ENCODE measurements at regions not wholly inside any gene's neighbourhood (a gene's known extent, or its start where the extent isn't known, plus 50 kb on each side); places are given as distances from the start of the nearest gene placed in this dataset.

DNA sequence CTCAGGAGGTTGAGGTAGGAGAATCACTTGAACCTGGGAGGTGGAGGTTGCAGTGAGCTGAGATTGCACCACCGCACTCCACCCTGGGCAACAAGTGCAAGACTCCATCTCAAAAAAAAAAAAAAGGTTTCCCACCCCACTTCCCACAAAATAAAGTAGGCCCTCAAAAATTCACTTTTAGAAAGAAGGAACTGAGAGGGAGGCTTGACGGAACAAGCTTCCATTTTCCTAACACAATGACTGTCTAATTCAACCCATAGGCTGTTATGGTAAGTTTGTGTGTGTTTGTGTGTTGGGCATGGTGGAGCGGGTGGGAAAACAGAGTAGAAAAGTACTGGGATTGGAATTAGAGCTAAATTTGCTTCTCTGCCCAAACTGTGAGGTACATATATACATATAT is 98.4 kb upstream of the MAN1A1 start:
- no peak for ATAC-seq
- CTCF ChIA-PET, result no interaction called here

DNA sequence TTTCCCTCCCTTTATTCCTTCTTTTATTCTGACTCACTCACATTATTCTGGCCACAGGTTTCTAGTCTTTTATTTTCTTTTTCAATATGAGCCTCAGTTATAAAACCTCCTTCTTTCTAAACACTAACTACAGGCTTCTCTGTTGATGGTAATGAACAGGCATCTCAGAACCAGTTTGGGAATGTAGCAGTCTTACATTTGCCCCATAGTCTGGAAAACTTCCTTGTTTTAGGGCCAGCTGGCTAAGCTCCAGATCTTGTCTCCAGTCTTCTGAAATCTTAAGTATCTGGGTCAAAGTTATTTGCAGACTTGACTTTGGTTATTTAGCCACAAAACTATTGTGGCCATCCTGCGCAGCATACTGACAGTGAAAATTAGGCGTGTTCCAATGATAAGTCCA is 97.0 kb upstream of the MAN1A1 start:
- Mint-ChIP-seq H3K4me1 (peaks cover 19% of the 10 kb centered on the region), H3K27me3 (ENCODE audit: low read depth) (no peaks in the 10 kb centered on the region), H3K36me3 (no peaks in the 10 kb centered on the region), H3K27ac (no peak overlapping the region), H3K9me3 (peaks cover 15% of the 10 kb centered on the region), H3K4me3 (no peak overlapping the region)
- ATAC-seq (no peak), DNase-seq (ENCODE audit: low spot score) (no peak)
- ChIA-PET CTCF (no interaction called here), POLR2A (no interaction called here)
- TF ChIP-seq, protein P1, sequence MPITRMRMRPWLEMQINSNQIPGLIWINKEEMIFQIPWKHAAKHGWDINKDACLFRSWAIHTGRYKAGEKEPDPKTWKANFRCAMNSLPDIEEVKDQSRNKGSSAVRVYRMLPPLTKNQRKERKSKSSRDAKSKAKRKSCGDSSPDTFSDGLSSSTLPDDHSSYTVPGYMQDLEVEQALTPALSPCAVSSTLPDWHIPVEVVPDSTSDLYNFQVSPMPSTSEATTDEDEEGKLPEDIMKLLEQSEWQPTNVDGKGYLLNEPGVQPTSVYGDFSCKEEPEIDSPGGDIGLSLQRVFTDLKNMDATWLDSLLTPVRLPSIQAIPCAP (CRISPR knock-in tag; IDR thresholded peaks at IDR 0.05), result no peak
- TF ChIP-seq FOXP1 (CRISPR knock-in tag; IDR thresholded peaks at IDR 0.05; ENCODE audit: borderline replicate concordance) (no peak), ZNF317 (CRISPR knock-in tag; IDR thresholded peaks at IDR 0.05; ENCODE audit: borderline replicate concordance, low read depth) (no peak), HMGA2 (CRISPR knock-in tag; IDR thresholded peaks at IDR 0.05) (no peak), SMAD3 (CRISPR knock-in tag; IDR thresholded peaks at IDR 0.05; ENCODE audit: borderline replicate concordance) (no peak), ZNF121 (CRISPR knock-in tag; IDR thresholded peaks at IDR 0.05) (no peak), NR3C1 (CRISPR knock-in tag; conservative IDR thresholded peaks at IDR 0.05; ENCODE audit: low read depth) (no peak), TP53 (CRISPR knock-in tag; IDR thresholded peaks at IDR 0.05) (no peak), OVOL2 (CRISPR knock-in tag; IDR thresholded peaks at IDR 0.05; ENCODE audit: borderline replicate concordance) (no peak)
- TF ChIP-seq, protein P2, sequence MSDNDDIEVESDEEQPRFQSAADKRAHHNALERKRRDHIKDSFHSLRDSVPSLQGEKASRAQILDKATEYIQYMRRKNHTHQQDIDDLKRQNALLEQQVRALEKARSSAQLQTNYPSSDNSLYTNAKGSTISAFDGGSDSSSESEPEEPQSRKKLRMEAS (CRISPR knock-in tag; IDR thresholded peaks at IDR 0.05), result no peak
- TF ChIP-seq, protein P3, sequence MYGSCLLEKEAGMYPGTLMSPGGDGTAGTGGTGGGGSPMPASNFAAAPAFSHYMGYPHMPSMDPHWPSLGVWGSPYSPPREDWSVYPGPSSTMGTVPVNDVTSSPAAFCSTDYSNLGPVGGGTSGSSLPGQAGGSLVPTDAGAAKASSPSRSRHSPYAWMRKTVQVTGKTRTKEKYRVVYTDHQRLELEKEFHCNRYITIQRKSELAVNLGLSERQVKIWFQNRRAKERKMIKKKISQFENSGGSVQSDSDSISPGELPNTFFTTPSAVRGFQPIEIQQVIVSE (CRISPR knock-in tag; IDR thresholded peaks at IDR 0.05; ENCODE audit: borderline replicate concordance), result no peak
- TF ChIP-seq, protein P4, sequence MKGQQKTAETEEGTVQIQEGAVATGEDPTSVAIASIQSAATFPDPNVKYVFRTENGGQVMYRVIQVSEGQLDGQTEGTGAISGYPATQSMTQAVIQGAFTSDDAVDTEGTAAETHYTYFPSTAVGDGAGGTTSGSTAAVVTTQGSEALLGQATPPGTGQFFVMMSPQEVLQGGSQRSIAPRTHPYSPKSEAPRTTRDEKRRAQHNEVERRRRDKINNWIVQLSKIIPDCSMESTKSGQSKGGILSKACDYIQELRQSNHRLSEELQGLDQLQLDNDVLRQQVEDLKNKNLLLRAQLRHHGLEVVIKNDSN (CRISPR knock-in tag; IDR thresholded peaks at IDR 0.05), result no peak

More for the DNA sequence above, 98.4 kb upstream of the MAN1A1 start:
- peaks cover 28% of the 10 kb centered on the region for H3K4me1 Mint-ChIP-seq
- H3K27me3 Mint-ChIP-seq (ENCODE audit: low read depth), result no peaks in the 10 kb centered on the region
- TF ChIP-seq, protein P5, sequence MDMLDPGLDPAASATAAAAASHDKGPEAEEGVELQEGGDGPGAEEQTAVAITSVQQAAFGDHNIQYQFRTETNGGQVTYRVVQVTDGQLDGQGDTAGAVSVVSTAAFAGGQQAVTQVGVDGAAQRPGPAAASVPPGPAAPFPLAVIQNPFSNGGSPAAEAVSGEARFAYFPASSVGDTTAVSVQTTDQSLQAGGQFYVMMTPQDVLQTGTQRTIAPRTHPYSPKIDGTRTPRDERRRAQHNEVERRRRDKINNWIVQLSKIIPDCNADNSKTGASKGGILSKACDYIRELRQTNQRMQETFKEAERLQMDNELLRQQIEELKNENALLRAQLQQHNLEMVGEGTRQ (CRISPR knock-in tag; IDR thresholded peaks at IDR 0.05), result no peak
- TF ChIP-seq, protein P6, sequence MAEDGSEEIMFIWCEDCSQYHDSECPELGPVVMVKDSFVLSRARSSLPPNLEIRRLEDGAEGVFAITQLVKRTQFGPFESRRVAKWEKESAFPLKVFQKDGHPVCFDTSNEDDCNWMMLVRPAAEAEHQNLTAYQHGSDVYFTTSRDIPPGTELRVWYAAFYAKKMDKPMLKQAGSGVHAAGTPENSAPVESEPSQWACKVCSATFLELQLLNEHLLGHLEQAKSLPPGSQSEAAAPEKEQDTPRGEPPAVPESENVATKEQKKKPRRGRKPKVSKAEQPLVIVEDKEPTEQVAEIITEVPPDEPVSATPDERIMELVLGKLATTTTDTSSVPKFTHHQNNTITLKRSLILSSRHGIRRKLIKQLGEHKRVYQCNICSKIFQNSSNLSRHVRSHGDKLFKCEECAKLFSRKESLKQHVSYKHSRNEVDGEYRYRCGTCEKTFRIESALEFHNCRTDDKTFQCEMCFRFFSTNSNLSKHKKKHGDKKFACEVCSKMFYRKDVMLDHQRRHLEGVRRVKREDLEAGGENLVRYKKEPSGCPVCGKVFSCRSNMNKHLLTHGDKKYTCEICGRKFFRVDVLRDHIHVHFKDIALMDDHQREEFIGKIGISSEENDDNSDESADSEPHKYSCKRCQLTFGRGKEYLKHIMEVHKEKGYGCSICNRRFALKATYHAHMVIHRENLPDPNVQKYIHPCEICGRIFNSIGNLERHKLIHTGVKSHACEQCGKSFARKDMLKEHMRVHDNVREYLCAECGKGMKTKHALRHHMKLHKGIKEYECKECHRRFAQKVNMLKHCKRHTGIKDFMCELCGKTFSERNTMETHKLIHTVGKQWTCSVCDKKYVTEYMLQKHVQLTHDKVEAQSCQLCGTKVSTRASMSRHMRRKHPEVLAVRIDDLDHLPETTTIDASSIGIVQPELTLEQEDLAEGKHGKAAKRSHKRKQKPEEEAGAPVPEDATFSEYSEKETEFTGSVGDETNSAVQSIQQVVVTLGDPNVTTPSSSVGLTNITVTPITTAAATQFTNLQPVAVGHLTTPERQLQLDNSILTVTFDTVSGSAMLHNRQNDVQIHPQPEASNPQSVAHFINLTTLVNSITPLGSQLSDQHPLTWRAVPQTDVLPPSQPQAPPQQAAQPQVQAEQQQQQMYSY (CRISPR knock-in tag; IDR thresholded peaks at IDR 0.05), result no peak
- TF ChIP-seq, protein P1 (CRISPR knock-in tag; IDR thresholded peaks at IDR 0.05), result no peak
- TF ChIP-seq ZNF416 (CRISPR knock-in tag; IDR thresholded peaks at IDR 0.05), result no peak
- TF ChIP-seq MXD4 (CRISPR knock-in tag; IDR thresholded peaks at IDR 0.05; ENCODE audit: borderline replicate concordance), result no peak
- no peak for TF ChIP-seq TP53 (CRISPR knock-in tag; IDR thresholded peaks at IDR 0.05)
- TF ChIP-seq SMAD4 (CRISPR knock-in tag; IDR thresholded peaks at IDR 0.05), result no peak
- no peak for TF ChIP-seq NR3C1 (CRISPR knock-in tag; conservative IDR thresholded peaks at IDR 0.05; ENCODE audit: low read depth)
- no peak for TF ChIP-seq TEAD1 (CRISPR knock-in tag; IDR thresholded peaks at IDR 0.05)
- TF ChIP-seq SOX15 (CRISPR knock-in tag; IDR thresholded peaks at IDR 0.05), result no peak
- peaks cover 5% of the 10 kb centered on the region for H3K9me3 Mint-ChIP-seq
- POLR2A ChIA-PET, result no interaction called here
- H3K36me3 Mint-ChIP-seq, result no peaks in the 10 kb centered on the region
- H3K4me3 Mint-ChIP-seq, result no peak overlapping the region
- H3K27ac Mint-ChIP-seq, result no peak overlapping the region
- no peak for DNase-seq (ENCODE audit: low spot score)
